OCI-LY1 (cell line): ENCODE measurements at regions not wholly inside any gene's neighbourhood (a gene's known extent, or its start where the extent isn't known, plus 50 kb on each side); places are given as distances from the start of the nearest gene placed in this dataset.

Experiments
- H2AFZ ChIP-seq: fragments of 200-600 bp; sonication (generic), shearing (Covaris generic); 2 replicates; pipeline ENCODE4 v1.6.0; 2014; ENCODE audit warnings: antibody characterized with exemption, mild to moderate bottlenecking, low read length
- H3F3A ChIP-seq: fragments of 200-600 bp; sonication (generic), shearing (Covaris generic); 2 replicates; pipeline ENCODE4 v1.6.0; 2014; ENCODE audit warnings: mild to moderate bottlenecking, antibody characterized with exemption, low read length, moderate library complexity; ENCODE audit not compliant: insufficient read depth
- H3K27ac ChIP-seq: fragments of 200-600 bp; sonication (generic); 2 replicates; pipeline ENCODE4 v1.5.1; 2014; ENCODE audit warnings: low read length, mixed run types, mild to moderate bottlenecking, low read depth; ENCODE audit not compliant: poor library complexity, severe bottlenecking
- H3K27me3 ChIP-seq: fragments of 200-600 bp; sonication (generic); 2 replicates; pipeline ENCODE4 v1.6.0; 2014; ENCODE audit warnings: antibody characterized with exemption, mild to moderate bottlenecking, low read length, moderate library complexity; ENCODE audit not compliant: insufficient read depth
- H3K36me3 ChIP-seq: fragments of 200-600 bp; sonication (generic); 2 replicates; pipeline ENCODE4 v1.6.1; 2014; ENCODE audit warnings: mild to moderate bottlenecking, antibody characterized with exemption, low read length, moderate library complexity, mixed read lengths; ENCODE audit not compliant: insufficient read depth
- H3K4me1 ChIP-seq: fragments of 200-600 bp; sonication (generic); 2 replicates; pipeline ENCODE4 v1.5.1; 2014; ENCODE audit warnings: mild to moderate bottlenecking, low read length, moderate library complexity; ENCODE audit not compliant: insufficient read depth, severe bottlenecking
- H3K4me2 ChIP-seq: fragments of 200-600 bp; sonication (generic), shearing (Covaris generic); 2 replicates; pipeline ENCODE4 v1.6.1; 2014; ENCODE audit warnings: low read length
- H3K4me3 ChIP-seq: fragments of 200-600 bp; sonication (generic); 2 replicates; pipeline ENCODE4 v1.5.1; 2014; ENCODE audit warnings: low read length, low read depth, mild to moderate bottlenecking, mixed read lengths; ENCODE audit not compliant: poor library complexity, severe bottlenecking
- H3K79me2 ChIP-seq: fragments of 200-600 bp; shearing (Covaris generic); 2 replicates; pipeline ENCODE4 v1.6.1; 2016; ENCODE audit warnings: mixed run types, low read length, mixed read lengths; ENCODE audit not compliant: insufficient read depth
- H3K9ac ChIP-seq: fragments of 200-600 bp; sonication (generic), shearing (Covaris generic); 2 replicates; pipeline ENCODE4 v1.6.1; 2014; ENCODE audit warnings: mild to moderate bottlenecking, low read length, mixed read lengths
- H3K9me2 ChIP-seq: fragments of 200-600 bp; sonication (generic), shearing (Covaris generic); 2 replicates; pipeline ENCODE4 v1.6.1; 2014; ENCODE audit warnings: low read depth, mild to moderate bottlenecking, low read length, mixed read lengths
- H3K9me3 ChIP-seq: fragments of 200-600 bp; shearing (Covaris generic); 2 replicates; pipeline ENCODE4 v1.6.1; 2014; ENCODE audit warnings: low read length, mixed read lengths
- H4K20me1 ChIP-seq: fragments of 200-600 bp; sonication (generic), shearing (Covaris generic); 2 replicates; pipeline ENCODE4 v1.6.0; 2016; ENCODE audit warnings: mild to moderate bottlenecking, low read length; ENCODE audit not compliant: insufficient read depth
- EZH2 ChIP-seq: fragments of 200-600 bp; sonication (generic), shearing (Covaris generic); IDR thresholded peaks from 2 replicates; pipeline ENCODE4 v1.8.0; 2017; ENCODE audit warnings: borderline replicate concordance, mixed run types, mild to moderate bottlenecking, antibody characterized with exemption, low read length, moderate library complexity, mixed read lengths
- TF ChIP-seq, protein P1 (sequence below): fragments of 200-600 bp; sonication (generic), shearing (Covaris generic); IDR thresholded peaks from 2 replicates; pipeline ENCODE4 v1.5.1; 2017; ENCODE audit warnings: mild to moderate bottlenecking, antibody characterized with exemption, low read length, moderate library complexity, mixed read lengths

DNA sequence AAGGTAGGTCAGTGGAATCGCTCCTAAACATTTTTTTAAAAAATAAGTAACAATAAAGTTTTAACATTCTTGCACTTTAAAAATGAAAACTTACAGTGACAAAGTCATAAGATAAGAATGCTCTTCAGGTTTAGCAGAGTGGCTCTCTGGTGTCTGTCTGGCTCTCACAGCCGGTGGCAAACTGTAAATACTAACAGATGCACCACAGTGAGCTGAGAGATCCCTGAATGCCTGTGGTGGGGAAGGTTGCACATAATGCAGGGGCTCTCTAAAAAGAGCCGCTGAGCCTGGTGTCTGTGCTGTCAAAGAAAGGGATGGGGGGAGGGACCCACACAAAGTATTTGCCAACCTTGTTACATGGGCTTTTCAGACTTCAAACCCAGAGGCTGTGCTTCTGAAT lies 498.3 kb downstream of the CCSER2 start:
- H3K9me3 ChIP-seq = no peaks in the 10 kb centered on the region
- TF ChIP-seq EZH2 = no peak
- TF ChIP-seq, protein P1, sequence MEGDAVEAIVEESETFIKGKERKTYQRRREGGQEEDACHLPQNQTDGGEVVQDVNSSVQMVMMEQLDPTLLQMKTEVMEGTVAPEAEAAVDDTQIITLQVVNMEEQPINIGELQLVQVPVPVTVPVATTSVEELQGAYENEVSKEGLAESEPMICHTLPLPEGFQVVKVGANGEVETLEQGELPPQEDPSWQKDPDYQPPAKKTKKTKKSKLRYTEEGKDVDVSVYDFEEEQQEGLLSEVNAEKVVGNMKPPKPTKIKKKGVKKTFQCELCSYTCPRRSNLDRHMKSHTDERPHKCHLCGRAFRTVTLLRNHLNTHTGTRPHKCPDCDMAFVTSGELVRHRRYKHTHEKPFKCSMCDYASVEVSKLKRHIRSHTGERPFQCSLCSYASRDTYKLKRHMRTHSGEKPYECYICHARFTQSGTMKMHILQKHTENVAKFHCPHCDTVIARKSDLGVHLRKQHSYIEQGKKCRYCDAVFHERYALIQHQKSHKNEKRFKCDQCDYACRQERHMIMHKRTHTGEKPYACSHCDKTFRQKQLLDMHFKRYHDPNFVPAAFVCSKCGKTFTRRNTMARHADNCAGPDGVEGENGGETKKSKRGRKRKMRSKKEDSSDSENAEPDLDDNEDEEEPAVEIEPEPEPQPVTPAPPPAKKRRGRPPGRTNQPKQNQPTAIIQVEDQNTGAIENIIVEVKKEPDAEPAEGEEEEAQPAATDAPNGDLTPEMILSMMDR = no peak
- H3K27me3 ChIP-seq = no peaks in the 10 kb centered on the region
- H3F3A ChIP-seq = no peaks in the 10 kb centered on the region
- no peaks in the 10 kb centered on the region for H3K36me3 ChIP-seq
- no peaks in the 10 kb centered on the region for H4K20me1 ChIP-seq
- H3K27ac ChIP-seq = no peak overlapping the region
- H3K4me3 ChIP-seq = no peak overlapping the region
- no peak overlapping the region for H2AFZ ChIP-seq
- no peaks in the 10 kb centered on the region for H3K9me2 ChIP-seq
- H3K4me1 ChIP-seq = no peaks in the 10 kb centered on the region
- no peak overlapping the region for H3K4me2 ChIP-seq
- no peak overlapping the region for H3K9ac ChIP-seq
- H3K79me2 ChIP-seq = no peaks in the 10 kb centered on the region

DNA sequence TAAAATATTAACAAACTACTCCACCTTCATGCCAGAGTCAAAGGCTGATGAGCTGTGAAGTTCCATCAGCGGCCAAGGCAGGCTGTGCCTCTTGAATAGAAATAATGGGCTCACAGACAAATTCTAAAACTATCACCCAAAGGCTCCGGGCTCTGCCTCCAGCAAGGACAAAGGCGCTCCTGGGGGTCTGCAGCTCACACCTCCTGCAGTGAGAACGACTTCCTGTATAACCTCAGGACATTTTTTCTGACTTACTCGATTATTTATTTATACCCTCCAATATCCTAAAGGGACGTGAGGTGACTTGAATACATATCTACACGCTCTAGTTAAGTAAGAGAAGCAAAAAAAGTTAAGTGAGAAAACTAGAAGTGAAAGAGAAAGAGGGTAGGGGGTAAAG lies 500.7 kb downstream of the CCSER2 start:
- Histone ChIP-seq H3K4me1 (no peaks in the 10 kb centered on the region), H3K4me2 (no peak overlapping the region), H3K79me2 (no peaks in the 10 kb centered on the region), H3K36me3 (no peaks in the 10 kb centered on the region), H3K27ac (no peak overlapping the region), H2AFZ (no peak overlapping the region), H3K9me3 (no peaks in the 10 kb centered on the region), H3K27me3 (no peaks in the 10 kb centered on the region), H3K9me2 (no peaks in the 10 kb centered on the region), H4K20me1 (no peaks in the 10 kb centered on the region), H3F3A (no peaks in the 10 kb centered on the region), H3K9ac (no peak overlapping the region), H3K4me3 (no peak overlapping the region)
- no peak for TF ChIP-seq EZH2
- TF ChIP-seq, protein P1 = no peak

DNA sequence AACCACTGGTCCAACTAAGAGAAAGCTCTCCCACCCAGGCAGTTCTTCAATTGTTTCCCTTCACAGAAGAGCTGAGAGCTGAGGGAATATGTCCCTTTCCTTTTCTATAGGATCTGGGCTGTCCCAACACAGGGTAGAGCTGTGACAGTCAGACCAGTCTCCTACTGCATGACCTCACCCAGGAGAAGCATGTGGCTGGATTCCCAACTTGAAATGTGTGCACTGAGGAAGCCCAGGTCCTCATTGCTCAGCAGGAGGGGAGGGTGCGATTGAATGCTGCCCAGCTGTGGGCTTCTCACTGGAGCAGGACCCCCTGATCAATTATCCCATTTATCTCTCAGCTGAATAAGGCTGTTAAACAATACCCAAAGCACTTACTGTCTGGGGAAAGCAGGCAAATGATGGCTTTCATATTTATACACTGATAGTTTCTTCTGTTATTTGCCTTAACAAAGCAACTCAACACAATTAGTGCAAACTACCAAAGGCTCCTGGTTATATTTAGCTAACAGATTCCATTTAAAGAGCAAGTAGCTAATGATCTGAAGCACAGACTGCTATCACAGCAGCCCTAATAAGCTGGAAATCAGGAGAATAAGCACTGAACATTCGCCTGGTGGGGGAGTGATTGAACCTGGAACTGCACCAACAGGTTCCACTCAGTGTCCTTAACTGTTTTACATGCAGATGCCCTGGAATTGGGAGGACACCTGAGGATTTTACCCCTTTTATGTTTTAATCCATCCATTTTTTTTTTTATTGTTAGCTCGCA lies 508.8 kb downstream of the CCSER2 start:
- Histone ChIP-seq H3K4me1 (no peaks in the 10 kb centered on the region), H3K9ac (no peak overlapping the region), H3K9me3 (no peaks in the 10 kb centered on the region), H3K27ac (no peak overlapping the region), H3F3A (no peaks in the 10 kb centered on the region), H3K36me3 (no peaks in the 10 kb centered on the region), H3K79me2 (no peaks in the 10 kb centered on the region), H3K4me3 (no peak overlapping the region), H3K4me2 (no peak overlapping the region), H3K9me2 (no peaks in the 10 kb centered on the region), H4K20me1 (no peaks in the 10 kb centered on the region), H2AFZ (no peak overlapping the region), H3K27me3 (no peaks in the 10 kb centered on the region; the same call in 1 of the 2 replicates)
- TF ChIP-seq, protein P1 = no peak
- no peak for TF ChIP-seq EZH2
